ENCODE measurements at regions not wholly inside any gene's neighbourhood (a gene's known extent, or its start where the extent isn't known, plus 50 kb on each side); places are given as distances from the start of the nearest gene placed in this dataset.
"Not testable (repeated sequence)": the region's sequence is repeated elsewhere in the genome, so short reads cannot be mapped to it uniquely, and the experiment has no call there.

GRCh38 chr3:18119866-18120265 is 305.3 kb downstream of the SATB1 start:
- DNase-seq, result no peak

GRCh38 chr3:18114894-18115293 is 310.2 kb downstream of the SATB1 start:
- DNase-seq, result no peak

GRCh38 chr3:18113417-18113816 is 311.7 kb downstream of the SATB1 start:
- no peak for DNase-seq

- no peak for DNase-seq
Observed at GRCh38 chr3:18112674-18113375, 312.3 kb downstream of the SATB1 start.

- no peak for DNase-seq
Observed at GRCh38 chr3:18111796-18112232, 313.3 kb downstream of the SATB1 start.

GRCh38 chr3:18103591-18103990 is 321.5 kb downstream of the SATB1 start:
- DNase-seq, result no peak

GRCh38 chr3:18100121-18100520 is 325.0 kb downstream of the SATB1 start:
- no peak for DNase-seq

GRCh38 chr3:18099611-18100010 is 325.5 kb downstream of the SATB1 start:
- DNase-seq, result no peak

- no peak for DNase-seq
Observed at GRCh38 chr3:18098960-18099587, 326.1 kb downstream of the SATB1 start.

- DNase-seq, result no peak
Observed at GRCh38 chr3:18097989-18098388, 327.1 kb downstream of the SATB1 start.

GRCh38 chr3:18097473-18097872 is 327.7 kb downstream of the SATB1 start:
- no peak for DNase-seq

- no peak for DNase-seq
Observed at GRCh38 chr3:18092726-18093125, 332.4 kb downstream of the SATB1 start.

GRCh38 chr3:18090377-18090776 is 334.8 kb downstream of the SATB1 start:
- DNase-seq, result no peak

- no peak for DNase-seq
Observed at GRCh38 chr3:18087988-18088387, 337.2 kb downstream of the SATB1 start.

- no peak for DNase-seq
Observed at GRCh38 chr3:18086760-18087159, 338.4 kb downstream of the SATB1 start.

GRCh38 chr3:18086078-18086477 is 339.1 kb downstream of the SATB1 start:
- no peak for DNase-seq

- DNase-seq, result no peak
Observed at GRCh38 chr3:18085429-18085828, 339.7 kb downstream of the SATB1 start.

GRCh38 chr3:18083273-18083590 is 340.8 kb upstream of the TBC1D5 start:
- not testable (repeated sequence) for DNase-seq

GRCh38 chr3:18082551-18083272 is 340.3 kb upstream of the TBC1D5 start:
- DNase-seq, result no peak

GRCh38 chr3:18080198-18080689 is 337.8 kb upstream of the TBC1D5 start:
- no peak for DNase-seq

GRCh38 chr3:18079739-18080138 is 337.3 kb upstream of the TBC1D5 start:
- DNase-seq, result no peak

GRCh38 chr3:18079062-18079461 is 336.6 kb upstream of the TBC1D5 start:
- DNase-seq, result no peak

GRCh38 chr3:18077128-18077840 is 334.9 kb upstream of the TBC1D5 start:
- no peak for DNase-seq
